Fibroblast of the aortic adventitia (primary cell): ENCODE measurements at regions not wholly inside any gene's neighbourhood (a gene's known extent, or its start where the extent isn't known, plus 50 kb on each side); places are given as distances from the start of the nearest gene placed in this dataset.
"Not testable (repeated sequence)": the region's sequence is repeated elsewhere in the genome, so short reads cannot be mapped to it uniquely, and the experiment has no call there.

Experiments
- DNase-seq: peaks from one replicate; pipeline ENCODE4 v3.0.0-alpha.2; 2010; ENCODE audit warnings: low read depth
- H3K4me3 ChIP-seq: 2 replicates; pipeline ENCODE4 v1.5.1; 2011; ENCODE audit warnings: low read depth, mild to moderate bottlenecking, control low read depth, low read length, moderate library complexity
- TF ChIP-seq, protein P1 (sequence below): IDR thresholded peaks from 2 replicates; pipeline ENCODE4 v1.5.1; 2011; ENCODE audit warnings: mild to moderate bottlenecking, low read length, control low read depth, inconsistent platforms; ENCODE audit not compliant: insufficient read depth

- no peak for DNase-seq
- H3K4me3 ChIP-seq: no peak overlapping the region
- TF ChIP-seq, protein P1, sequence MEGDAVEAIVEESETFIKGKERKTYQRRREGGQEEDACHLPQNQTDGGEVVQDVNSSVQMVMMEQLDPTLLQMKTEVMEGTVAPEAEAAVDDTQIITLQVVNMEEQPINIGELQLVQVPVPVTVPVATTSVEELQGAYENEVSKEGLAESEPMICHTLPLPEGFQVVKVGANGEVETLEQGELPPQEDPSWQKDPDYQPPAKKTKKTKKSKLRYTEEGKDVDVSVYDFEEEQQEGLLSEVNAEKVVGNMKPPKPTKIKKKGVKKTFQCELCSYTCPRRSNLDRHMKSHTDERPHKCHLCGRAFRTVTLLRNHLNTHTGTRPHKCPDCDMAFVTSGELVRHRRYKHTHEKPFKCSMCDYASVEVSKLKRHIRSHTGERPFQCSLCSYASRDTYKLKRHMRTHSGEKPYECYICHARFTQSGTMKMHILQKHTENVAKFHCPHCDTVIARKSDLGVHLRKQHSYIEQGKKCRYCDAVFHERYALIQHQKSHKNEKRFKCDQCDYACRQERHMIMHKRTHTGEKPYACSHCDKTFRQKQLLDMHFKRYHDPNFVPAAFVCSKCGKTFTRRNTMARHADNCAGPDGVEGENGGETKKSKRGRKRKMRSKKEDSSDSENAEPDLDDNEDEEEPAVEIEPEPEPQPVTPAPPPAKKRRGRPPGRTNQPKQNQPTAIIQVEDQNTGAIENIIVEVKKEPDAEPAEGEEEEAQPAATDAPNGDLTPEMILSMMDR: no peak
Measured at GRCh38 chr2:13515254-13515653, 798.5 kb downstream of the TRIB2 start.

- DNase-seq: no peak
- TF ChIP-seq, protein P1: no peak
- no peak overlapping the region for H3K4me3 ChIP-seq
Measured at GRCh38 chr2:13522096-13522495, 805.4 kb downstream of the TRIB2 start.

- TF ChIP-seq, protein P1: no peak
Measured at GRCh38 chr2:13522917-13523821, 806.4 kb downstream of the TRIB2 start.

DNA sequence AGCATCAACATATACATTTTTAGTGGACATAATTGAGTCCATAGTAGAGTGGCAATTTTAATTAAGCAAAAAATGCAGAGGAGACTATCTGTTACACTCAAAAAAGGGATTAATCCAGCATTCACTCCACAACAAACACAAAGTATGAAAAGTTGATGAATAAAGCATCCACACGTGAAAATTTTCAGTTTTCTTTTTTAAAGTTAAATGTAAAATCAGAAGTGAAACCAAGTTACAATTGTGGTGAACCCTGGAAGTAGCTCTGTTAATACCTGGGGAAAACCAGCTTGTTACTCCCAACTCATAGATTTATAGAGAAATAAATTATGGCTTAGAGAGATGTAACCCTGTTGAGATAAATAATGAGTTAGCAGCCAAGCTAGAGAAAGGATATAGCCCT, 807.8 kb downstream of the TRIB2 start:
- no peak overlapping the region for H3K4me3 ChIP-seq
- TF ChIP-seq, protein P1: no peak
- DNase-seq: no peak

More at GRCh38 chr2:13522917-13523821, 806.4 kb downstream of the TRIB2 start:
- DNase-seq: no peak
- H3K4me3 ChIP-seq: no peak overlapping the region

DNA sequence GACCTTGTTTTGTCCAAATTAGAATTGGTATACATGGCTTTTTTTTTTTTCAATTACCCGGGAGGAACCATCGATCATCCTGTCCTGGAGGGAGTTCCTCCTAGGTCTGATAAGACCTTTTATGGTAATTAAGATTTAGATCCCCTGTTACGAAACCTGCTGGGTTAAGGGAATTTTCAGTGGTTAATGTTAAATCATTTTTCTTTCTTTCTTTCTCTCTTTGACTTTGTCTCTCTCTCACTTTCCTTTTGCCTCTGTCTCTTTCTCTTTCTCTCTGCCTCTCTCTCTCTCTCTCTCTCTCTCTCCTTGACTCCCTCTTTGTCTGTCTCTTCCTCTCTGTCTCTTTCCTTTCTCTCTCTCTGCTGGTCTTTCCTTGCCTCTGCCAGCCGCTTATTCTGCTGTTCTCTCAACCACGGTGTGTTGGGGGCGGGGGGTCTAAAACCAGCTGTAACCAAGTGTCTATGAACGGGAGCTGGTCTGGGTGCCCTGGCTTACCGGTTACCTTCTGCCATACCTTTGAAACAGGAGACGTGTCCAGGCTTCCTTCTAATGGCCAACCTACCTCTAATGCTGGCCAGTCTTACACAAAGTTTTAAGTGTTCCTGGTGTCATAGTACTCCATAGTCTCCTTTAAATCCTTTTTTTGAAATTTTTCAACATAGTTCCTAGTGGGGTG, 815.1 kb downstream of the TRIB2 start:
- not testable (repeated sequence) for H3K4me3 ChIP-seq, DNase-seq

DNA sequence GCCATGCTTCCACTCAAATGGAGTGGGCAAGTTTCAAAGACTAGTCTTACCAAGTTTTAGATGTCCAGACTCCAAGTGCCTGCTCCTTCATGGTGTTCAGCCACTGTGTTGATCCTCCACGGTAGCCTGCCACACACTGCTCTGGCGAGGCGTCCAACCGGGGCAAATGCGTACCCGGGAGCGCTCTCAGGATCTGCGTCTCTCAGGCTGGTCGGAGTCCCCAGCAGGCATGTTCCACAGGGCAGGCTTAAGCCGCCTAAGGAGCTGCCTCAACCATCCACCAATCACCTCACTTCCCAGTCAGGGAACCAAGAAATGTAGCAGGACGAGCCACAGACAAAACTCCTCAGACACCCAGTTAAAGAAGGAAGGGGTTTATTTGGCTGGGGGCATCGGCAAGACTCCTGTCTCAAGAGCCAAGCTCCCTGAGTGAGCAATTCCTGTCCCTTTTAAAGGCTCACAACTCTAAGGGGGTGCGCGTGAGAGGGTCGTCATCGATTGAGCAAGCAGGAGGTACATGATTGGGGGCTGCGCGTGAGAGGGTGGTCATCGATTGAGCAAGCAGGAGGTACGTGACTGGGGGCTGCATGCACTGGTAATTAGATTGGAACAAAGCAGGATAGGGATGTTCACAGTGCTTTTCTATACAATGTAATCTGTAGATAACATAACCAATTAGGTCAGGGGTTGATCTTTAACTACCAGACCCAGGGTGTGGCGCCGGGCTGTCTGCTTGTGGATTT, 816.2 kb downstream of the TRIB2 start:
- H3K4me3 ChIP-seq, DNase-seq: not testable (repeated sequence)

DNA sequence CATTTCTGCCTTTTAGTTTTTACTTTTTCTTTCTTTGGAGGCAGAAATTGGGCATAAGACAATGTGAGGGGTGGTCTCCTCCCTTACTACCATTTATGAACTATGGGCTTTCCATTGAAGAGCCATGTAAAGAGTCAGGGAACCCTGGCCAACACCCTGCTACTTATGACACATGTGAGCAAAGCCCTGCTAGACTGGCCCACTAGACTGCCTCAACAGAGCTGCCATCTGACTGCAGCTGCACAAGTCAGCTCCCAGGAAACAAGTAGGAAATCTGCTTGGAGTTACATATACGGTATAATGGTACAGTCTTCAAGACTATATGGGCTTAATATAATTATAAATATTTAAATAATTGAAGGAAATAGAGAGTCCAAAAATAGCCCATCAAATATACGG, 816.8 kb downstream of the TRIB2 start:
- TF ChIP-seq, protein P1: no peak
- no peak for DNase-seq
- H3K4me3 ChIP-seq: no peak overlapping the region
